HL-60 (cell line): ENCODE measurements at regions not wholly inside any gene's neighbourhood (a gene's known extent, or its start where the extent isn't known, plus 50 kb on each side); places are given as distances from the start of the nearest gene placed in this dataset.
"Not testable (repeated sequence)": the region's sequence is repeated elsewhere in the genome, so short reads cannot be mapped to it uniquely, and the experiment has no call there.

Source experiments
- POLR2AphosphoS5 ChIP-seq: IDR thresholded peaks from 2 replicates; pipeline ENCODE4 v1.6.1; 2012; ENCODE audit warnings: low read depth
- TF ChIP-seq, protein P1 (sequence below): IDR thresholded peaks from one replicate; pipeline ENCODE4 v1.5.1; 2011; ENCODE audit warnings: low read length, control low read depth, inconsistent platforms; ENCODE audit not compliant: insufficient read depth
- TF ChIP-seq, protein P2 (sequence below): IDR thresholded peaks from 2 replicates; pipeline ENCODE4 v1.6.1; 2012; ENCODE audit warnings: low read depth; ENCODE audit not compliant: insufficient replicate concordance

DNA sequence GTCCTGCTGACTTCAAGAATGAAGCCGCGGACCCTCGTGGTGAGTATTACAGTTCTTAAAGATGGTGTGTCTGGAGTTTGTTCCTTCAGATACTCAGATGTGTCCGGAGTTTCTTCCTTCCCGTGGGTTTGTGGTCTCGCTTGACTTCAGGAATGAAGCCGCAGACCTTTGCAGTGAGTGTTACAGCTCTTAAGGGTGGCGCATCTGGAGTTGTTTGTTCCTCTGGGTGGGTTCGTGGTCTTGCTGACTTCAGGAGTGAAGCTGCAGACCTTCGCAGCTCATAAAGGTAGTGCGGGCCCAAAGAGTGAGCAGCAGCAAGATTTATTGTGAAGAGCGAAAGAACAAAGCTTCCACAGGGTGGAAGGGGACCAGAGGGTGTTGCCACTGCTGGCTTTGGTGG, 170.2 kb downstream of the C12orf75 start:
- TF ChIP-seq, protein P1, sequence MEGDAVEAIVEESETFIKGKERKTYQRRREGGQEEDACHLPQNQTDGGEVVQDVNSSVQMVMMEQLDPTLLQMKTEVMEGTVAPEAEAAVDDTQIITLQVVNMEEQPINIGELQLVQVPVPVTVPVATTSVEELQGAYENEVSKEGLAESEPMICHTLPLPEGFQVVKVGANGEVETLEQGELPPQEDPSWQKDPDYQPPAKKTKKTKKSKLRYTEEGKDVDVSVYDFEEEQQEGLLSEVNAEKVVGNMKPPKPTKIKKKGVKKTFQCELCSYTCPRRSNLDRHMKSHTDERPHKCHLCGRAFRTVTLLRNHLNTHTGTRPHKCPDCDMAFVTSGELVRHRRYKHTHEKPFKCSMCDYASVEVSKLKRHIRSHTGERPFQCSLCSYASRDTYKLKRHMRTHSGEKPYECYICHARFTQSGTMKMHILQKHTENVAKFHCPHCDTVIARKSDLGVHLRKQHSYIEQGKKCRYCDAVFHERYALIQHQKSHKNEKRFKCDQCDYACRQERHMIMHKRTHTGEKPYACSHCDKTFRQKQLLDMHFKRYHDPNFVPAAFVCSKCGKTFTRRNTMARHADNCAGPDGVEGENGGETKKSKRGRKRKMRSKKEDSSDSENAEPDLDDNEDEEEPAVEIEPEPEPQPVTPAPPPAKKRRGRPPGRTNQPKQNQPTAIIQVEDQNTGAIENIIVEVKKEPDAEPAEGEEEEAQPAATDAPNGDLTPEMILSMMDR: not testable (repeated sequence)
- TF ChIP-seq, protein P2, sequence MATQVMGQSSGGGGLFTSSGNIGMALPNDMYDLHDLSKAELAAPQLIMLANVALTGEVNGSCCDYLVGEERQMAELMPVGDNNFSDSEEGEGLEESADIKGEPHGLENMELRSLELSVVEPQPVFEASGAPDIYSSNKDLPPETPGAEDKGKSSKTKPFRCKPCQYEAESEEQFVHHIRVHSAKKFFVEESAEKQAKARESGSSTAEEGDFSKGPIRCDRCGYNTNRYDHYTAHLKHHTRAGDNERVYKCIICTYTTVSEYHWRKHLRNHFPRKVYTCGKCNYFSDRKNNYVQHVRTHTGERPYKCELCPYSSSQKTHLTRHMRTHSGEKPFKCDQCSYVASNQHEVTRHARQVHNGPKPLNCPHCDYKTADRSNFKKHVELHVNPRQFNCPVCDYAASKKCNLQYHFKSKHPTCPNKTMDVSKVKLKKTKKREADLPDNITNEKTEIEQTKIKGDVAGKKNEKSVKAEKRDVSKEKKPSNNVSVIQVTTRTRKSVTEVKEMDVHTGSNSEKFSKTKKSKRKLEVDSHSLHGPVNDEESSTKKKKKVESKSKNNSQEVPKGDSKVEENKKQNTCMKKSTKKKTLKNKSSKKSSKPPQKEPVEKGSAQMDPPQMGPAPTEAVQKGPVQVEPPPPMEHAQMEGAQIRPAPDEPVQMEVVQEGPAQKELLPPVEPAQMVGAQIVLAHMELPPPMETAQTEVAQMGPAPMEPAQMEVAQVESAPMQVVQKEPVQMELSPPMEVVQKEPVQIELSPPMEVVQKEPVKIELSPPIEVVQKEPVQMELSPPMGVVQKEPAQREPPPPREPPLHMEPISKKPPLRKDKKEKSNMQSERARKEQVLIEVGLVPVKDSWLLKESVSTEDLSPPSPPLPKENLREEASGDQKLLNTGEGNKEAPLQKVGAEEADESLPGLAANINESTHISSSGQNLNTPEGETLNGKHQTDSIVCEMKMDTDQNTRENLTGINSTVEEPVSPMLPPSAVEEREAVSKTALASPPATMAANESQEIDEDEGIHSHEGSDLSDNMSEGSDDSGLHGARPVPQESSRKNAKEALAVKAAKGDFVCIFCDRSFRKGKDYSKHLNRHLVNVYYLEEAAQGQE: not testable (repeated sequence)
- not testable (repeated sequence) for TF ChIP-seq POLR2AphosphoS5
